GM23338 (cell line): ENCODE measurements at regions not wholly inside any gene's neighbourhood (a gene's known extent, or its start where the extent isn't known, plus 50 kb on each side); places are given as distances from the start of the nearest gene placed in this dataset.

Experiments
- ATAC-seq: fragments of 200-7000 bp; cut with Tn5 transposase; 3 replicates; pipeline ENCODE4 v1.9.1; 2020
- DNase-seq: peaks from one replicate; pipeline ENCODE4 v3.0.0-alpha.2; 2015; ENCODE audit warnings: low spot score
- H2AFZ ChIP-seq: fragments of 200-600 bp; sonication (generic); 2 replicates; pipeline ENCODE4 v1.8.0; 2016; ENCODE audit warnings: antibody characterized with exemption, mild to moderate bottlenecking, moderate library complexity
- H3F3A ChIP-seq: fragments of 200-600 bp; sonication (generic); replicated peaks from 2 replicates; pipeline ENCODE4 v1.8.0; 2017; ENCODE audit warnings: antibody characterized with exemption, mixed run types, low read depth
- H3K27ac ChIP-seq: fragments of 200-600 bp; sonication (generic); 2 replicates; pipeline ENCODE4 v1.6.1; 2016; ENCODE audit warnings: low read depth
- H3K27me3 ChIP-seq: fragments of 200-600 bp; sonication (generic); 2 replicates; pipeline ENCODE4 v1.8.0; 2016; ENCODE audit warnings: mild to moderate bottlenecking, mixed run types, moderate library complexity; ENCODE audit not compliant: insufficient read depth
- H3K36me3 ChIP-seq: fragments of 200-600 bp; sonication (generic); 2 replicates; pipeline ENCODE4 v1.8.0; 2016; ENCODE audit warnings: mild to moderate bottlenecking; ENCODE audit not compliant: insufficient read depth
- H3K4me1 ChIP-seq: fragments of 200-600 bp; sonication (generic); 2 replicates; pipeline ENCODE4 v1.8.0; 2016; ENCODE audit warnings: mild to moderate bottlenecking, moderate library complexity; ENCODE audit not compliant: insufficient read depth
- H3K4me2 ChIP-seq: fragments of 200-600 bp; sonication (generic); 2 replicates; pipeline ENCODE4 v1.7.1; 2017; ENCODE audit warnings: mixed run types
- H3K4me3 ChIP-seq: fragments of 200-600 bp; sonication (generic); 2 replicates; pipeline ENCODE4 v1.6.1; 2016; ENCODE audit warnings: mixed run types
- H3K79me2 ChIP-seq: fragments of 200-600 bp; sonication (generic); replicated peaks from 2 replicates; pipeline ENCODE4 v1.8.0; 2017; ENCODE audit warnings: mild to moderate bottlenecking; ENCODE audit not compliant: insufficient read depth
- H3K9me2 ChIP-seq: fragments of 200-600 bp; sonication (generic); 2 replicates; pipeline ENCODE4 v1.8.0; 2017; ENCODE audit not compliant: insufficient read depth
- H4K20me1 ChIP-seq: fragments of 200-600 bp; sonication (generic); replicated peaks from 2 replicates; pipeline ENCODE4 v1.8.0; 2017; ENCODE audit warnings: mild to moderate bottlenecking; ENCODE audit not compliant: insufficient read depth
- H3K27ac Mint-ChIP-seq: 2 replicates; pipeline ENCODE4 v1.8.0; 2020; ENCODE audit warnings: inconsistent platforms, mild to moderate bottlenecking, moderate library complexity, mixed read lengths
- H3K27me3 Mint-ChIP-seq: 3 replicates; pipeline ENCODE4 v1.8.0; 2022; ENCODE audit warnings: low read depth, mild to moderate bottlenecking, moderate library complexity, mixed read lengths, inconsistent platforms; ENCODE audit not compliant: insufficient read depth, poor library complexity
- H3K36me3 Mint-ChIP-seq: 3 replicates; pipeline ENCODE4 v1.8.0; 2021; ENCODE audit warnings: low read depth, mild to moderate bottlenecking, inconsistent platforms, moderate library complexity, mixed read lengths
- H3K4me1 Mint-ChIP-seq: 3 replicates; pipeline ENCODE4 v1.8.0; 2020; ENCODE audit warnings: mild to moderate bottlenecking, inconsistent platforms, mixed read lengths
- H3K4me3 Mint-ChIP-seq: 3 replicates; pipeline ENCODE4 v1.8.0; 2021; ENCODE audit warnings: moderate library complexity, mild to moderate bottlenecking, inconsistent platforms, mixed read lengths
- H3K9me3 Mint-ChIP-seq: 3 replicates; pipeline ENCODE4 v1.8.0; 2020; ENCODE audit warnings: moderate library complexity, mild to moderate bottlenecking, inconsistent platforms, mixed read lengths
- CREB1 ChIP-seq: fragments of 250-450 bp; sonication (Bioruptor Pico); IDR thresholded peaks from 2 replicates; pipeline ENCODE4 v1.5.0; 2020; ENCODE audit warnings: low read depth, mild to moderate bottlenecking, moderate library complexity
- EZH2 ChIP-seq: fragments of 200-600 bp; sonication (generic); IDR thresholded peaks from one replicate; pipeline ENCODE4 v1.8.0; 2017; ENCODE audit warnings: antibody characterized with exemption, mild to moderate bottlenecking, low read depth; ENCODE audit not compliant: unreplicated experiment
- EZH2phosphoT487 ChIP-seq: fragments of 200-600 bp; sonication (generic); IDR thresholded peaks from one replicate; pipeline ENCODE4 v1.8.1; 2018; ENCODE audit warnings: antibody characterized with exemption; ENCODE audit not compliant: unreplicated experiment
- JUNB ChIP-seq: IDR thresholded peaks from one replicate; pipeline ENCODE4 v1.6.1; 2016; ENCODE audit warnings: antibody characterized with exemption; ENCODE audit not compliant: unreplicated experiment
- NANOG ChIP-seq: IDR thresholded peaks from 2 replicates; pipeline ENCODE4 v1.6.1; 2016; ENCODE audit warnings: antibody characterized with exemption, borderline replicate concordance
- POLR2AphosphoS5 ChIP-seq: IDR thresholded peaks from 2 replicates; pipeline ENCODE4 v1.6.1; 2016; ENCODE audit warnings: antibody characterized with exemption, low read depth
- STAT1 ChIP-seq: IDR thresholded peaks from one replicate; pipeline ENCODE4 v1.6.1; 2016; ENCODE audit warnings: antibody characterized with exemption; ENCODE audit not compliant: unreplicated experiment
- ZNF114 ChIP-seq: fragments of 250-450 bp; sonication (Bioruptor Pico); IDR thresholded peaks from 2 replicates; pipeline ENCODE4 v1.5.0; 2020; ENCODE audit warnings: mild to moderate bottlenecking, moderate library complexity
- ZNF331 ChIP-seq: fragments of 250-450 bp; sonication (Bioruptor Pico); IDR thresholded peaks from 2 replicates; pipeline ENCODE4 v1.5.0; 2020; ENCODE audit warnings: low read depth, mild to moderate bottlenecking, moderate library complexity
- TF ChIP-seq, protein P1 (sequence below), 2 experiments: fragments of 200-600 bp in 1 of 2; sonication (generic) in 1 of 2; conservative IDR thresholded peaks; 2 replicates each; pipeline versions ENCODE4 v1.5.1 to v1.6.1; 2016 to 2017; ENCODE audit warnings: antibody characterized with exemption in 2 of 2, low read depth in 2 of 2, mild to moderate bottlenecking in 2 of 2, moderate library complexity in 1 of 2
- TF ChIP-seq, protein P2 (sequence below): IDR thresholded peaks from 2 replicates; pipeline ENCODE4 v1.6.1; 2016; ENCODE audit warnings: antibody characterized with exemption
- TF ChIP-seq, protein P3 (sequence below): fragments of 250-450 bp; sonication (Bioruptor Pico); IDR thresholded peaks from 2 replicates; pipeline ENCODE4 v1.5.0; 2020; ENCODE audit warnings: mild to moderate bottlenecking, moderate library complexity
- TF ChIP-seq, protein P4 (sequence below): IDR thresholded peaks from one replicate; pipeline ENCODE4 v1.6.1; 2018; ENCODE audit warnings: antibody characterized with exemption; ENCODE audit not compliant: unreplicated experiment

DNA sequence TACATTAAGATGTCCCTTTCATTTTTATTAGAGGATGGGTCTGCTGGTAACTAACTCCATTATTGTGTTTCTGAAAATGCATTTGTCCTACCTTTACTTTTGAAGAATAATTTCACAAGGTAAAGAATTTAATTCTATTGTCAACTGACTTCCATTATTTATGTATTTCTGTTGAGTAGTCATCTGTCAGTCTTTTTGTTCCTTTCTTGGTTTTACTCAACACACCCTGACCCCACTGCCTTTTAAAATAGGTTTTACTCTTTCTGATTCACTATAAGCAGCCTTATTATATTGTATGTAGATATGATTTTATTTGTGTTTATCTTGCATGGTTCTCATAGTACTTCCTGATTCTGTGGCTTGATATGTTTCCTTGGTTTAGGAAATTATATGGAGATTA is 237.5 kb downstream of the TGFB2 start:
- H2AFZ ChIP-seq, result no peak overlapping the region
- DNase-seq (no peak), ATAC-seq (no peak)
- H3K9me2 ChIP-seq, result 0 out of 2 replicates have a peak, but pooled peaks cover 2% of the 10 kb centered on the region
- H3F3A ChIP-seq, result no peaks in the 10 kb centered on the region
- peaks cover 4% of the 10 kb centered on the region; the same call in 1 of the 3 replicates for H3K36me3 Mint-ChIP-seq
- no peak for TF ChIP-seq POLR2AphosphoS5
- TF ChIP-seq NANOG, result no peak
- no peak for TF ChIP-seq JUNB
- TF ChIP-seq EZH2, result no peak
- no peak for TF ChIP-seq CREB1 (CRISPR knock-in tag)
- TF ChIP-seq, protein P1, sequence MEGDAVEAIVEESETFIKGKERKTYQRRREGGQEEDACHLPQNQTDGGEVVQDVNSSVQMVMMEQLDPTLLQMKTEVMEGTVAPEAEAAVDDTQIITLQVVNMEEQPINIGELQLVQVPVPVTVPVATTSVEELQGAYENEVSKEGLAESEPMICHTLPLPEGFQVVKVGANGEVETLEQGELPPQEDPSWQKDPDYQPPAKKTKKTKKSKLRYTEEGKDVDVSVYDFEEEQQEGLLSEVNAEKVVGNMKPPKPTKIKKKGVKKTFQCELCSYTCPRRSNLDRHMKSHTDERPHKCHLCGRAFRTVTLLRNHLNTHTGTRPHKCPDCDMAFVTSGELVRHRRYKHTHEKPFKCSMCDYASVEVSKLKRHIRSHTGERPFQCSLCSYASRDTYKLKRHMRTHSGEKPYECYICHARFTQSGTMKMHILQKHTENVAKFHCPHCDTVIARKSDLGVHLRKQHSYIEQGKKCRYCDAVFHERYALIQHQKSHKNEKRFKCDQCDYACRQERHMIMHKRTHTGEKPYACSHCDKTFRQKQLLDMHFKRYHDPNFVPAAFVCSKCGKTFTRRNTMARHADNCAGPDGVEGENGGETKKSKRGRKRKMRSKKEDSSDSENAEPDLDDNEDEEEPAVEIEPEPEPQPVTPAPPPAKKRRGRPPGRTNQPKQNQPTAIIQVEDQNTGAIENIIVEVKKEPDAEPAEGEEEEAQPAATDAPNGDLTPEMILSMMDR (conservative IDR thresholded peaks at IDR 0.05; ENCODE audit: low read depth in 2 of 2), result no peak
- TF ChIP-seq, protein P2, sequence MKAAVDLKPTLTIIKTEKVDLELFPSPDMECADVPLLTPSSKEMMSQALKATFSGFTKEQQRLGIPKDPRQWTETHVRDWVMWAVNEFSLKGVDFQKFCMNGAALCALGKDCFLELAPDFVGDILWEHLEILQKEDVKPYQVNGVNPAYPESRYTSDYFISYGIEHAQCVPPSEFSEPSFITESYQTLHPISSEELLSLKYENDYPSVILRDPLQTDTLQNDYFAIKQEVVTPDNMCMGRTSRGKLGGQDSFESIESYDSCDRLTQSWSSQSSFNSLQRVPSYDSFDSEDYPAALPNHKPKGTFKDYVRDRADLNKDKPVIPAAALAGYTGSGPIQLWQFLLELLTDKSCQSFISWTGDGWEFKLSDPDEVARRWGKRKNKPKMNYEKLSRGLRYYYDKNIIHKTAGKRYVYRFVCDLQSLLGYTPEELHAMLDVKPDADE, result no peak
- TF ChIP-seq, protein P3, sequence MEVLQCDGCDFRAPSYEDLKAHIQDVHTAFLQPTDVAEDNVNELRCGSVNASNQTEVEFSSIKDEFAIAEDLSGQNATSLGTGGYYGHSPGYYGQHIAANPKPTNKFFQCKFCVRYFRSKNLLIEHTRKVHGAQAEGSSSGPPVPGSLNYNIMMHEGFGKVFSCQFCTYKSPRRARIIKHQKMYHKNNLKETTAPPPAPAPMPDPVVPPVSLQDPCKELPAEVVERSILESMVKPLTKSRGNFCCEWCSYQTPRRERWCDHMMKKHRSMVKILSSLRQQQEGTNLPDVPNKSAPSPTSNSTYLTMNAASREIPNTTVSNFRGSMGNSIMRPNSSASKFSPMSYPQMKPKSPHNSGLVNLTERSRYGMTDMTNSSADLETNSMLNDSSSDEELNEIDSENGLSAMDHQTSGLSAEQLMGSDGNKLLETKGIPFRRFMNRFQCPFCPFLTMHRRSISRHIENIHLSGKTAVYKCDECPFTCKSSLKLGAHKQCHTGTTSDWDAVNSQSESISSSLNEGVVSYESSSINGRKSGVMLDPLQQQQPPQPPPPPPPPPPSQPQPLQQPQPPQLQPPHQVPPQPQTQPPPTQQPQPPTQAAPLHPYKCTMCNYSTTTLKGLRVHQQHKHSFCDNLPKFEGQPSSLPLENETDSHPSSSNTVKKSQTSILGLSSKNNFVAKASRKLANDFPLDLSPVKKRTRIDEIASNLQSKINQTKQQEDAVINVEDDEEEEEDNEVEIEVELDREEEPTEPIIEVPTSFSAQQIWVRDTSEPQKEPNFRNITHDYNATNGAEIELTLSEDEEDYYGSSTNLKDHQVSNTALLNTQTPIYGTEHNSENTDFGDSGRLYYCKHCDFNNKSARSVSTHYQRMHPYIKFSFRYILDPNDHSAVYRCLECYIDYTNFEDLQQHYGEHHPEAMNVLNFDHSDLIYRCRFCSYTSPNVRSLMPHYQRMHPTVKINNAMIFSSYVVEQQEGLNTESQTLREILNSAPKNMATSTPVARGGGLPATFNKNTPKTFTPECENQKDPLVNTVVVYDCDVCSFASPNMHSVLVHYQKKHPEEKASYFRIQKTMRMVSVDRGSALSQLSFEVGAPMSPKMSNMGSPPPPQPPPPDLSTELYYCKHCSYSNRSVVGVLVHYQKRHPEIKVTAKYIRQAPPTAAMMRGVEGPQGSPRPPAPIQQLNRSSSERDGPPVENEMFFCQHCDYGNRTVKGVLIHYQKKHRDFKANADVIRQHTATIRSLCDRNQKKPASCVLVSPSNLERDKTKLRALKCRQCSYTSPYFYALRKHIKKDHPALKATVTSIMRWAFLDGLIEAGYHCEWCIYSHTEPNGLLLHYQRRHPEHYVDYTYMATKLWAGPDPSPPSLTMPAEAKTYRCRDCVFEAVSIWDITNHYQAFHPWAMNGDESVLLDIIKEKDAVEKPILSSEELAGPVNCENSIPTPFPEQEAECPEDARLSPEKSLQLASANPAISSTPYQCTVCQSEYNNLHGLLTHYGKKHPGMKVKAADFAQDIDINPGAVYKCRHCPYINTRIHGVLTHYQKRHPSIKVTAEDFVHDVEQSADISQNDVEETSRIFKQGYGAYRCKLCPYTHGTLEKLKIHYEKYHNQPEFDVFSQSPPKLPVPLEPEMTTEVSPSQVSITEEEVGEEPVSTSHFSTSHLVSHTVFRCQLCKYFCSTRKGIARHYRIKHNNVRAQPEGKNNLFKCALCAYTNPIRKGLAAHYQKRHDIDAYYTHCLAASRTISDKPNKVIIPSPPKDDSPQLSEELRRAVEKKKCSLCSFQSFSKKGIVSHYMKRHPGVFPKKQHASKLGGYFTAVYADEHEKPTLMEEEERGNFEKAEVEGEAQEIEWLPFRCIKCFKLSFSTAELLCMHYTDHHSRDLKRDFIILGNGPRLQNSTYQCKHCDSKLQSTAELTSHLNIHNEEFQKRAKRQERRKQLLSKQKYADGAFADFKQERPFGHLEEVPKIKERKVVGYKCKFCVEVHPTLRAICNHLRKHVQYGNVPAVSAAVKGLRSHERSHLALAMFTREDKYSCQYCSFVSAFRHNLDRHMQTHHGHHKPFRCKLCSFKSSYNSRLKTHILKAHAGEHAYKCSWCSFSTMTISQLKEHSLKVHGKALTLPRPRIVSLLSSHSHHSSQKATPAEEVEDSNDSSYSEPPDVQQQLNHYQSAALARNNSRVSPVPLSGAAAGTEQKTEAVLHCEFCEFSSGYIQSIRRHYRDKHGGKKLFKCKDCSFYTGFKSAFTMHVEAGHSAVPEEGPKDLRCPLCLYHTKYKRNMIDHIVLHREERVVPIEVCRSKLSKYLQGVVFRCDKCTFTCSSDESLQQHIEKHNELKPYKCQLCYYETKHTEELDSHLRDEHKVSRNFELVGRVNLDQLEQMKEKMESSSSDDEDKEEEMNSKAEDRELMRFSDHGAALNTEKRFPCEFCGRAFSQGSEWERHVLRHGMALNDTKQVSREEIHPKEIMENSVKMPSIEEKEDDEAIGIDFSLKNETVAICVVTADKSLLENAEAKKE, result no peak
- no peak for TF ChIP-seq STAT1
- TF ChIP-seq ZNF114 (CRISPR knock-in tag), result no peak
- no peak for TF ChIP-seq EZH2phosphoT487
- TF ChIP-seq, protein P4, sequence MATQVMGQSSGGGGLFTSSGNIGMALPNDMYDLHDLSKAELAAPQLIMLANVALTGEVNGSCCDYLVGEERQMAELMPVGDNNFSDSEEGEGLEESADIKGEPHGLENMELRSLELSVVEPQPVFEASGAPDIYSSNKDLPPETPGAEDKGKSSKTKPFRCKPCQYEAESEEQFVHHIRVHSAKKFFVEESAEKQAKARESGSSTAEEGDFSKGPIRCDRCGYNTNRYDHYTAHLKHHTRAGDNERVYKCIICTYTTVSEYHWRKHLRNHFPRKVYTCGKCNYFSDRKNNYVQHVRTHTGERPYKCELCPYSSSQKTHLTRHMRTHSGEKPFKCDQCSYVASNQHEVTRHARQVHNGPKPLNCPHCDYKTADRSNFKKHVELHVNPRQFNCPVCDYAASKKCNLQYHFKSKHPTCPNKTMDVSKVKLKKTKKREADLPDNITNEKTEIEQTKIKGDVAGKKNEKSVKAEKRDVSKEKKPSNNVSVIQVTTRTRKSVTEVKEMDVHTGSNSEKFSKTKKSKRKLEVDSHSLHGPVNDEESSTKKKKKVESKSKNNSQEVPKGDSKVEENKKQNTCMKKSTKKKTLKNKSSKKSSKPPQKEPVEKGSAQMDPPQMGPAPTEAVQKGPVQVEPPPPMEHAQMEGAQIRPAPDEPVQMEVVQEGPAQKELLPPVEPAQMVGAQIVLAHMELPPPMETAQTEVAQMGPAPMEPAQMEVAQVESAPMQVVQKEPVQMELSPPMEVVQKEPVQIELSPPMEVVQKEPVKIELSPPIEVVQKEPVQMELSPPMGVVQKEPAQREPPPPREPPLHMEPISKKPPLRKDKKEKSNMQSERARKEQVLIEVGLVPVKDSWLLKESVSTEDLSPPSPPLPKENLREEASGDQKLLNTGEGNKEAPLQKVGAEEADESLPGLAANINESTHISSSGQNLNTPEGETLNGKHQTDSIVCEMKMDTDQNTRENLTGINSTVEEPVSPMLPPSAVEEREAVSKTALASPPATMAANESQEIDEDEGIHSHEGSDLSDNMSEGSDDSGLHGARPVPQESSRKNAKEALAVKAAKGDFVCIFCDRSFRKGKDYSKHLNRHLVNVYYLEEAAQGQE, result no peak
- no peak for TF ChIP-seq ZNF331
- no peak overlapping the region for H3K27ac Mint-ChIP-seq
- H3K4me3 Mint-ChIP-seq, result no peak overlapping the region
- no peaks in the 10 kb centered on the region for H3K79me2 ChIP-seq
- H3K27me3 Mint-ChIP-seq, result no peaks in the 10 kb centered on the region
- no peak overlapping the region for H3K27ac ChIP-seq
- no peak overlapping the region for H3K4me3 ChIP-seq
- peaks cover 15% of the 10 kb centered on the region for H3K4me1 Mint-ChIP-seq
- peaks cover 15% of the 10 kb centered on the region; the same call in 1 of the 2 replicates for H3K4me1 ChIP-seq
- H3K27me3 ChIP-seq, result no peaks in the 10 kb centered on the region
- peaks cover 12% of the 10 kb centered on the region; the same call in 2 of the 3 replicates for H3K9me3 Mint-ChIP-seq
- H4K20me1 ChIP-seq, result no peaks in the 10 kb centered on the region
- no peak overlapping the region for H3K4me2 ChIP-seq
- no peaks in the 10 kb centered on the region for H3K36me3 ChIP-seq
